AG09319 (cell line): ENCODE measurements at regions not wholly inside any gene's neighbourhood (a gene's known extent, or its start where the extent isn't known, plus 50 kb on each side); places are given as distances from the start of the nearest gene placed in this dataset.

ENCODE experiments used
- DNase-seq: peaks from one replicate; pipeline ENCODE4 v3.0.0-alpha.2; 2010; ENCODE audit warnings: low read depth; ENCODE audit errors: extremely low read depth
- CTCF ChIP-seq: IDR thresholded peaks from 2 replicates; pipeline ENCODE4 v1.5.1; 2011; ENCODE audit warnings: low read depth, mild to moderate bottlenecking, inconsistent platforms, low read length, moderate library complexity

DNA sequence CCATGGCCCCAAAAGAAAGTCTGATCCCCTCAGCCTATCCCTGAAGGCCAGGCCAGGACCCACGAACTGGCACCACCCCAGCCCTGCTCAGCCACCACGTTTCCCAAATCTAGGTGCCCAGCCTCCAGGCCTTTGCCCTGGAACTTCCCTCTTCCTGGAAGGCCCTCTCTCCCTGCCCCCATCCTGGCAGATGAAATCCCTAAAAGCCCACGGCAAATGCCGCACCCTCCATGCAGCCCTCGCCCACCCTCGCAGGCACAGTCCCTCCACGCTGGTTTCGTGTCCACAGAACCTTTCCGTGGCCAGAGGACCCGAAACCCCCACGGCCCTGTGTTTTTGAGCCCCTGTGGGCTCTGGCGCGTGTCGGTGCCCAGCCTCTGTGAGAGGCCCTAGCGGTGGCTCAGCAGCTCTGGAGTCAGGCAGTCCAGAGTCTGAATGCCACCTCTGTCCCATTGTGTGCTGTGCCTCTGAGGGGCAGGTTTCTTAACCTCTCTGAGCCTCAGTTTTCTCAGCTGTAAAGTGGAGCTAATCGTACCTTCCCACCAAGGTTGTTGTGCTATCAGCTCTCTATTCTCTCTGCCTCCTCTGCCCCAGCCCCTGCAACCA lies 138.5 kb upstream of the IQSEC1 start:
- no peak for DNase-seq
- no peak for TF ChIP-seq CTCF

DNA sequence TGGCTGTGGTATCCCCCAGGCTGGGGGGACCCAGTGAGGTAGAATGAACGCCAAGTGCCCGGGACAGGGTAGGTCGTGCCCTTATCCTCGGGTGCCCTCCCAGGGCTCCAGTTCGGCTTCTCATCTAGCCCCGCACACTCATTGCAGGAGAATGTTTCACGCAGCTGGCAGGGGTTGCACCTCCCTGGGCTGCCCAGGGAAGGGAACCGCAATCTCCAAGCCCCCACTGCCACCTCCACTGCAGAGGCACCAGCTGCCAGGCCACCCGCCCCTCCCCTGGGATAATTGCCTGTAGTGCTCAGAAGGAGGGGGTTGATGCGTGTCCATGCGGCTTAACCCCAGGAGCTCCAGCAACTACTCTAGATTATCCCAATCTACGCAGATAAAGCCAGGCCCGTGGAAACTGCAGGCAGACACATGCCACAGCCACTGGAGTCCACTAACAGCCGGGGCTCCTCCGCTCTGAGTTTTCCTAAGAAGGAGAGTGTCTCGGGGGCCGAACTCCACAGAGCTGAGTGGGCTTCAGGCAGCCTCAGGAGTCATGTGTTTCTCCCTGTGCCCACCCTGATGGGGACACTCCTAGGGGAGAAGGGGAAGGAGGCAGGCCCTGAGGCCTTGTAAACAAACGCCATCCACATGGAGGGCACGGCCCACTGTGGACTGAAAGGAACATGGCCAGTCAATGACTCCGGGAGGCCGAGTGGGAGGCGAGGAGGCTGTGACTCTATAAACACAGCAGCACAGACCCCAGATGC lies 137.2 kb upstream of the IQSEC1 start:
- DNase-seq, result no peak
- TF ChIP-seq CTCF, result no peak

DNA sequence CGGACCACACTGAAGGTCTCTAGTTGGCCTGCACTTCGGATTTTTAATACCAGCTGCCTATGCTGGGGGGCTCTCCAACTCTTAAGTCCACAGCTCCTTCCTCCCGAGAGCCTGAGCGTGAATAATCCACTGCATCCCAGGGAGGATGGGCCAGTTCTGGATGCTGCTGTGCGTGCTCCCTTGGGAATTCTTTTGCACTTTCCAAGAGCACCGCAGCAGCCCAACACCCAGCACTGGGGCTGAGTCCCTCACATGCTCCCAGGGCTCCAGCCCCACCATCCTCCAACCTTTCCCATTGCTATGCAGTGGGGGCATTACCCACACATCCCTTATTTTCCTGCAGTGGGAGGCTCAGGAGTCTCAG lies 136.4 kb upstream of the IQSEC1 start:
- no peak for TF ChIP-seq CTCF
- no peak for DNase-seq

DNA sequence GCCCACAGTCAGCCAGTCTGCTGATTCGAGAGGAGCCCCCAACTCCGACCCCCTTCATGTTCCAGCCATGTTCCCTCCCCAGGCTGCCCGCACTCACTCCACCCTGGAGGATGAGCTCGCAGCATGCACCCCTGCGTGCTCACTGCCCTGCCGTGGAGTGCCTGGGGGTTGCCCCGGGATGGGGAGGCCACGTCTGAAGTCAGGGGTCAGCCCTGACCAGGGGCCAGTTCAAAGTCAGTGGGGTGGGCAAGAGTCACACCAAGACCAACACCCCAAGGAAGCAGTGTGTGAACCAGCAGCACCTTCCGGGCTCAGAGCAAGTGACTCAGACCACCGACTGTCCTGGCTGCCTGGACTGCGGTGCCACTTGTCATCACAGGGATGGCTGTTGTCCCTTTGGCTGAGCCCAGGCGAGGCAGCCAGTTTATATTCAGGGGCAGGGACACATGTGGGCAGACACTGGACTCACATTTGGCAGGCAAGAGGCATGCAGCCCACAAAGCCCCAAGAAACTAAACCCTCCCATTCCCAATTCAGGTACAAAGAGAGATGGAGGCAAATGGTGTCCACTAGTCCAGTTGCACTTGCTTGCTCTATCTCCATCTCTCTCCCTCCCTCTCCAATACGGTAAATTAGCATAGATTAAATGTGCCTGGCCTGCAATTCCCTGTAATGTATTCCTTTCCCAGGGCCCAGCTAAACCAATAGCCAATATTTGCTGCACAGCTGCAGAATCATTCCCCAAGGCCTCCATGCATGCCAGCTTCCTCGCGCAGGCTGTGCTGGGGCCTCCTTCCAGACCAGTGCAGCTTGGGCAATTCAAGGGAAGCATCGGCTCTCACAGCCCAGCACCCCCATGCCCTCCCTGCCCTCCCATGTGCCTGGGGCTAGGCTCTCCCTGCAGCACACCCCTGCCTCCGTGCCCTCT lies 135.7 kb upstream of the IQSEC1 start:
- TF ChIP-seq CTCF, result no peak
- no peak for DNase-seq

DNA sequence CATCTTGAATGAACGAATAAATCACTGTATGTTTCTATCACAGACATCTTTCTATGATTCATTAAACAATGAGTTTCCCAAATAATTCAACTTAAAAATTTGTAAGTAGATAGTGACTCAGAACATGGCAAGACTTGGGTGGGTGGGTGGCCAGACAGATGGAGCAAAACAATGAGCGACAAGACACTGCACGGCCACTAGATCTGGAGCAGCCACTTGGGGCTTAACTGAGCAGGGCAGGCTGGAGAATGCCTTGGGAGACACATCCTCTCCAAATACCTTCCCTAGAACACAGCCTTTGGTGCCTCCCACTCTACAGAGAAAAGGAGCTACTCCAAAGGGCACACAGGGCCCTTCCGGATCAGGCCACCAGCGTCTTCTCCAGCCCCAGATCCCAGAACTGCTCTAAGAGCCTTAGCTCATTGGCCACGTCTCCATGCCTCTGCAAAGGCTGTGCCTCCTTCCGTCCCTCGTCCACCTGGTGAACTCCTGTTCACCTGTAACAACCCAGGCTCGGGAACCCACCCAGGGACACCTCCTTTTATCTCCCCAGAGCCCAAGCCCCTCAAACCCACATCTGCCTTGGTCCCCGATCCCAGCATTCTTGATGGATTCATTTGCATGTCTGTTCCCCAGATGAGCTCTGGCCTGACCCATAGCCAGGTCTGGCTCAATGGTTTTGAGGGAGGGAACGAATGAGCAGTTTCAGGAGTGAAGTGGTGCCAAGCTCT lies 134.9 kb upstream of the IQSEC1 start:
- no peak for TF ChIP-seq CTCF
- no peak for DNase-seq

DNA sequence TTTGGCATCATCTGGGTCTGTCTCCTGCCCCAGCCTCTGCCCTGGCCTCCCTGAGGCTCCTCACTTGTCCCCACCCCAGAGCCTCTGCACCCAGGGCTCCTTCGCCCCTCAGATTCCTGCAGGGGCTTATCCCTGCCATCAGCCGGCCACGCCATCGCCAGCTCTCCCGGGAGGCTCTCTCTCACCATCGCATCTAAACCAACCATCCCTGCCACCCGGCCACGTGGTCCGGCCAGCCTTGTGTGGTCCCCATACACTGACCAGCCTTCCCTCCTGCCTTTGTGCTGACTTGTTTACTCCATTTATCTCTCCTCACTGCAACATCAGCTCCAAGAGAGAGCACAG lies 134.3 kb upstream of the IQSEC1 start:
- DNase-seq, result no peak
- TF ChIP-seq CTCF, result no peak
